Large intestine (tissue), 3 donors: ENCODE measurements at regions not wholly inside any gene's neighbourhood (a gene's known extent, or its start where the extent isn't known, plus 50 kb on each side); places are given as distances from the start of the nearest gene placed in this dataset.

Experiments
- DNase-seq, 2 donors: peaks; one replicate each; pipeline versions ENCODE4 v3.0.0 to v3.0.0-alpha.2; 2013
- H3K27ac ChIP-seq: one replicate; pipeline ENCODE4 v1.5.1; 2013; ENCODE audit warnings: low read length
- H3K27me3 ChIP-seq: 2 replicates; pipeline ENCODE4 v1.6.1; 2013; ENCODE audit warnings: low read length; ENCODE audit not compliant: control insufficient read depth, insufficient read depth
- H3K36me3 ChIP-seq: 2 replicates; pipeline ENCODE4 v1.6.1; 2013; ENCODE audit warnings: low read length; ENCODE audit not compliant: control insufficient read depth, insufficient read depth
- H3K4me1 ChIP-seq: one replicate; pipeline ENCODE4 v1.6.1; 2013; ENCODE audit warnings: low read length; ENCODE audit not compliant: control insufficient read depth, insufficient read depth
- H3K4me3 ChIP-seq: one replicate; pipeline ENCODE4 v1.5.1; 2013; ENCODE audit warnings: low read length
- H3K9me3 ChIP-seq: one replicate; pipeline ENCODE4 v1.6.1; 2013; ENCODE audit warnings: mild to moderate bottlenecking, low read depth, low read length, moderate library complexity; ENCODE audit not compliant: control insufficient read depth
- WGBS: methylation state at CpG from one replicate; pipeline ENCODE4 v1.1.5; 2013; ENCODE audit warnings: low lambda C conversion rate; ENCODE audit not compliant: insufficient coverage; 5-methylcytosine and 5-hydroxymethylcytosine counted together

DNA sequence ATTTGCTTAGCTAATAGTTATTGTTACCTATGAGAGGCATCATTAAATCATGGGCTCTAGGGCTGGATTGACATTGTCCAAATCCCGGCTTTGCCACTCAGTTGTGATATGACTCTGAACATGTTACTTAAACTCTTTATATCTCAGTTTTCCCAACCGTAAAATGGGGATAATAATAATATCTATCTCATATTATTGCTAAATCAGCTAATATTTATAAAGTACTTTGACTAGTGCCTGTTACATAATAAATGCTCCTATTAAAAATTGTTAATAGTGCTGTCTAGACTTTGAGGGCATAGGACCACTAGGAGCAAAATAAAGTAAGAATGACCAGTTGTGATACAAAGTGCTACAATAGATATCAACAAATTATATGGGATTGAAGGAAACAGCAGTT, 376.3 kb upstream of the FIGN start:
- H3K4me1 ChIP-seq = no peaks in the 10 kb centered on the region
- 80% methylated on average over 1 of the region's 2 CpGs for WGBS
- DNase-seq = no peak
- H3K27me3 ChIP-seq = no peaks in the 10 kb centered on the region
- no peaks in the 10 kb centered on the region for H3K9me3 ChIP-seq
- H3K36me3 ChIP-seq = no peaks in the 10 kb centered on the region
- no peak overlapping the region for H3K4me3 ChIP-seq
- no peak overlapping the region for H3K27ac ChIP-seq

DNA sequence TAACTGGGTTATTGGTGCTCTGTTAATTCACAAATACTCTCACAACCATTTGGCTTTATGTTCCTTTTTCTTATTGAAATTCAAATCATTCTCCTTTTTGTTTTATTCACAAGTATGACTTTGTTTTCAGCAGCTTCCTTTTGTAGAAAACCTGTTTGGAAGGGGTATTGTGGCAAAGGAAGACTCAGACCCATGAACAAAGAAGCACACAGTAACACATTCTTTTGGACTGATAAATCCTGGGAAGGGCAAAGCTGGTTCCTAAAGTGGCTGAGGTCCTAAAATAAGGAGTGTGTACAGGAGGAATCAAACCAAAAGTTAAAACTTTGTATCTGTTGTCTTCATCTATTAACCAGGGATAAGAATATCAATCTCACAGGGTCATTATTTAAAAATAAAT, 374.7 kb upstream of the FIGN start:
- no peaks in the 10 kb centered on the region for H3K36me3 ChIP-seq
- DNase-seq = no peak
- H3K27me3 ChIP-seq = no peaks in the 10 kb centered on the region
- no peak overlapping the region for H3K27ac ChIP-seq
- no peak overlapping the region for H3K4me3 ChIP-seq
- H3K4me1 ChIP-seq = no peaks in the 10 kb centered on the region
- H3K9me3 ChIP-seq = no peaks in the 10 kb centered on the region

DNA sequence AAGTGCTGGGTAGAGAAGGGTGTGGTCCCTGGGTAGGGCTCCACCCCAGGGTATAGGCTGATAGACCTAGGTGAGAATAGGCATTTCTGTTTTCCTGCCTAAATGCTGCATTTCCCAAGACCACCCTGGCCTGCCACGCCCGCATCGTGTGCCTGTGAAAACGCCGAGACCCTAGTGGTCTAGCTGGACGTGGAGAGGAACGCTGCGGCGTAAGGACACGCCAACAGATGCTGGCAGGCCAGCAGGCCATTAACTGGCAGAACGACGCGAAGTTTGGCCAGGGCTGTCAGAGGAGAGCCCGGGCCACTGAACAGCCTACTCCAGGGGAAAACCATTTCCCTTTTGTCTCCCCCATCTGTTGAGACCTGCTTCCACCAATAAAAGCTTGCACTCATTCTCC, 373.2 kb upstream of the FIGN start:
- WGBS = no CpG with 5 or more reads among the region's 14 CpGs
- Histone ChIP-seq H3K36me3 (no peaks in the 10 kb centered on the region), H3K4me3 (no peak overlapping the region), H3K27ac (no peak overlapping the region), H3K4me1 (no peaks in the 10 kb centered on the region), H3K9me3 (no peaks in the 10 kb centered on the region), H3K27me3 (no peaks in the 10 kb centered on the region)
- DNase-seq = no peak

DNA sequence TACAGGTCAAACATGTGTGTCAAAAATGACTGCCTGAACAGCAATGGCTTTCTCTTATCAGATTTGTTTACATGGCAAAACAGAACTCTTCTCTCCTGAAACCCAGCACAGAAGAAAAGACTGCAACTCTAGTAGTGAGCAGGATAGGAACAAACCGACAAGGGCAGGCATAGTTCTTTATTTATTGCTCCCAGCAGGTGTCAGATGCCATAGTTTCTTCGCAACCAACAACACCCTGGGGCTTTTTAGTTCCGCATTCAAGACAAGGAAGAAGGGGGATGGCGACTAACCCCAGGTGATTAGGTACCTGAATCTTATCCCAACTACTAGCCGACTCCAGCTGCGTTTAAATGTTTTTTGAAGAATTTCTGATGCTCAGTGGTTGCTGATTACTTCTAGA, 367.5 kb upstream of the FIGN start:
- no peaks in the 10 kb centered on the region for H3K27me3 ChIP-seq
- H3K4me1 ChIP-seq = no peaks in the 10 kb centered on the region
- no peak overlapping the region for H3K27ac ChIP-seq
- H3K4me3 ChIP-seq = no peak overlapping the region
- H3K36me3 ChIP-seq = no peaks in the 10 kb centered on the region
- H3K9me3 ChIP-seq = no peaks in the 10 kb centered on the region
- no peak for DNase-seq
- WGBS = 80% methylated on average over 1 of the region's 6 CpGs

DNA sequence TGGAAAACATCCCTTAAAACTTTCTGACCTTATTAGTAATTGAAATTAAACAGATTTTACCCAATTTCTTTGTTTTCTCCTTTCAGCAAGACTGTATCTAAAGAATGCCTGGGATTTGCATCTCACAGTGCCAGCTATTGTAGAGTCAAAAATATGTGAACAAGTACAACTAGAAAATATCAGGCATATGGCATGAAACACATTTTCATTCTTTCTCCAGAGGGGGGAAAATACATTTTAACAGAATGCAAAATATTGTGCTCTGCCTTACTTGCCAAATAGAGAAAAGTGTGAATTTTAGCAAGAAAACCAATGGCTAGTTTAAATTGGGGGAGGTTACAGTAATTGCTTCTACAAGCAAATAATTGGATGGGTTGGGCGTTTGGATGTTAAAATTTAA, 366.6 kb upstream of the FIGN start:
- H3K27ac ChIP-seq = no peak overlapping the region
- no peaks in the 10 kb centered on the region for H3K27me3 ChIP-seq
- H3K9me3 ChIP-seq = no peaks in the 10 kb centered on the region
- no CpG with 5 or more reads among the region's 1 CpG for WGBS
- no peak overlapping the region for H3K4me3 ChIP-seq
- no peak for DNase-seq
- H3K4me1 ChIP-seq = no peaks in the 10 kb centered on the region
- H3K36me3 ChIP-seq = no peaks in the 10 kb centered on the region

DNA sequence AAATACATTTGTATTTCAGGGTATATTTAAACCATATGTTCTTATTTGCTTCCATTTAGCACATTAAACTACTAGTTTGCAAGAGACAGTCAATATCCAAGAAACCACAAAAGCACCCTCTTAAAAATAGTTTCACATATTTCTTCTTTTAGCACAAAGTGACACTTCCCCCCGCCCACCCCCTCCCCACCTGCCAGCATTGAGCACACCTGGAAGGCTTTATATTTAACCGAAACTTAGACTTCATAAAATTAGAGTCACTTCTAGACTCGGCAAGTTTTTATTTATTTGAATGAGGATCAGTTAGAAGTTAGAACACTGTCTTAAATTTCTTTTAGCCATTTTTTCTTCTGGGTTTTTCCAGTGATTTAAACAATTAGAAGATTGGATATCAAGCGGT, 355.9 kb upstream of the FIGN start:
- Histone ChIP-seq H3K27ac (no peak overlapping the region), H3K4me1 (no peaks in the 10 kb centered on the region), H3K27me3 (no peaks in the 10 kb centered on the region), H3K9me3 (no peaks in the 10 kb centered on the region), H3K36me3 (no peaks in the 10 kb centered on the region), H3K4me3 (no peak overlapping the region)
- WGBS = 86% methylated on average over 1 of the region's 4 CpGs
- no peak for DNase-seq

DNA sequence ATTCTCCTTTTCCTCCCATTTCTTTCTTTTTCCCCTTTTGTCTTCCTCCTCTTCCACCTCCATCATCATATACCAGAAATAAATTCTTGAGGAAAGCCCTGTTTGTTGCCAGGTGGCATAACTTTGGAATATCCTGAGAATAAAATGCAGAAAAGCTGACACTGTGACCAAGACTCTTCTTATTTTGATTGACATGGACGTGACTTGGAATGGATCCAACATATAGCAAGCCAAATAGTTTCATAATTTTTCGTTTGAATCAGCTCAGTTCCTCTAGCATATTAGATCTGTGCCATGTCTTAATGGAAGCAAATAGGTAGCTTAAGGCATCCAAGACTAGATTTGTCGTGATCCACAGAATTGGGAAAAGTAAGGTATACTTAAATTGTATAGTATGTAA, 354.7 kb upstream of the FIGN start:
- Histone ChIP-seq H3K9me3 (no peaks in the 10 kb centered on the region), H3K4me1 (no peaks in the 10 kb centered on the region), H3K36me3 (no peaks in the 10 kb centered on the region), H3K4me3 (no peak overlapping the region), H3K27me3 (no peaks in the 10 kb centered on the region), H3K27ac (no peak overlapping the region)
- 80% methylated on average over 1 of the region's 3 CpGs for WGBS
- no peak for DNase-seq

DNA sequence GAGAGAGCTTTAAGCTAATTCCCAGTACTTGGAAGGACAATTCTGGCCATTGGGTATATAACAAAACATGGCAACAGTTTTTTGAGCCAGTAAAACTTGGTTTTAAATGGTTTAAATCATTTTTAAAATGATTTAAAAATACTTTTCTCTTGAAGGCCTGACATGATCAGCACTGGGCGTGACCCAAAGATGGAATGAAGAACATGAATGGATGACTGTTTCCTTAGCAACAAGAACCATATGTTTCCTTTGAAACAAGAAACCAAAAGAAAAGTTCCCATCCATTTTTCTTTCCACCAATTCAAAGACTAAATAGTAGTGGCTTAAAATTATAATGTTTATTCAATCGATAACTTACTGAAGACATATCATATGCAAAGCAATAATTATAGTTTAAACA, 348.3 kb upstream of the FIGN start:
- no peaks in the 10 kb centered on the region for H3K9me3 ChIP-seq
- H3K4me3 ChIP-seq = no peak overlapping the region
- no peaks in the 10 kb centered on the region for H3K27me3 ChIP-seq
- H3K36me3 ChIP-seq = no peaks in the 10 kb centered on the region
- no peaks in the 10 kb centered on the region for H3K4me1 ChIP-seq
- no peak overlapping the region for H3K27ac ChIP-seq
- WGBS = 84% methylated on average over 2 of the region's 2 CpGs
- no peak for DNase-seq

DNA sequence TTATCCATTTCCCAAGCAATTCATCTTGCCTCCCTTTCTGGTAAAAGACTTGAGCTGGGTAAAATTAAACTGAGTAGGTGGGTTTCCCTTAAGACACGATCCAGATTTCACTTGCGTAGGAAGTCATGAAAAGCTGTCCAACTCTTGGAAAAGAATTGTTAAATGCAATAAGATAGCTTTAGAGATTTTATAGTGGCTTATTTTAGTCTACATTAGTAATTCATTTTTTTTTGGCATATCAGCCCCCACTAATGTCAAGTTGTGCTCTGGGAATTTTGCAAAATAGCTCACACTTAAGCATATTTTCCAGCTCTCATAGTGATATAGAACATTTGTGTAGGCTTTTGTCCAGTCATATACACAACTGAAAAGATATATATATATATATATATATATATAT, 344.7 kb upstream of the FIGN start:
- no peak overlapping the region for H3K4me3 ChIP-seq

DNA sequence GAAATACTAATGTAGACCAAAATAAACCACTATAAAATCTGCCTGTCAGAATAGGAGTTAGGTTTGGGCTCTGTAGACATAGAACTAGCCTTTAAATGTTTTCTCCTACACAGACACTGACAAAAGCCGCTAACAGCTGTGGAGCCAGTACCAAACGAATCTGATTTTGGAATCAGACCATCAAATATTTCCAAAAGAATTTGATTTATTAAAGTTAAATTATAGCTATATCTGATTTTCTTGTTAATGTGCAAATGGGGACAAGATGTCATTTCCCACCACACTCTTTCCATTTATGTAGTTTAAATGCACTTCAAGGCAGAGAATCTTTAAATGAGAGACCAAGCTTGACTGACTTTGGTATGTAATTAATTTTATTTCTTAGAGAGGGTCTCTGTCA, 343.4 kb upstream of the FIGN start:
- H3K4me3 ChIP-seq = no peak overlapping the region
- H3K27ac ChIP-seq = no peak overlapping the region
- no peak for DNase-seq
- no peaks in the 10 kb centered on the region for H3K9me3 ChIP-seq
- H3K36me3 ChIP-seq = no peaks in the 10 kb centered on the region
- no peaks in the 10 kb centered on the region for H3K4me1 ChIP-seq
- no CpG with 5 or more reads among the region's 2 CpGs for WGBS
- no peaks in the 10 kb centered on the region for H3K27me3 ChIP-seq

More for the DNA sequence above, 344.7 kb upstream of the FIGN start:
- H3K27me3 ChIP-seq = no peaks in the 10 kb centered on the region
- H3K4me1 ChIP-seq = no peaks in the 10 kb centered on the region
- H3K36me3 ChIP-seq = no peaks in the 10 kb centered on the region
- no peaks in the 10 kb centered on the region for H3K9me3 ChIP-seq
- peak in 1 of 2 donors; percentile 14 for DNase-seq
- H3K27ac ChIP-seq = no peak overlapping the region
- 90% methylated on average over 2 of the region's 2 CpGs for WGBS

DNA sequence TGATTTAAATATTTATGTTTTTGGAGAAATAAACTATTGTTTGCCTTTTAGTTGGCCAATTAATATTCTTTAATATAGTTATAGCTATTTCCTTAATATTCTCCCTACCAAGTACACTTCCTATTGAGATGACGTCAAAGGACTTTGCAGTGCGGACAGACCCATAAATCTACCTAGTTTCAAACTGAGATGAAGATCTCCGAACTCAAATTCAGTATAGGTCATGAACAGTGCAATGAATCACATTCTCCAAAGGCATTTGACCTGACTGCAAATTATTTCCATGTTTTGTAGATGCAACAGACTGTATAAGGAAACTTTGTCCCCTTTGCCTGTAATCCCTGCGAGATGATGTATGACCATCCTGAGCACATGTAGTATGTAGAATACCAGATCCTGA, 342.6 kb upstream of the FIGN start:
- WGBS = 93% methylated on average over 3 of the region's 4 CpGs
- H3K27me3 ChIP-seq = no peaks in the 10 kb centered on the region
- H3K36me3 ChIP-seq = no peaks in the 10 kb centered on the region
- no peak overlapping the region for H3K4me3 ChIP-seq
- H3K9me3 ChIP-seq = no peaks in the 10 kb centered on the region
- no peak overlapping the region for H3K27ac ChIP-seq
- no peaks in the 10 kb centered on the region for H3K4me1 ChIP-seq
- no peak for DNase-seq
